ENCODE measurements at regions not wholly inside any gene's neighbourhood (a gene's known extent, or its start where the extent isn't known, plus 50 kb on each side); places are given as distances from the start of the nearest gene placed in this dataset.

DNA sequence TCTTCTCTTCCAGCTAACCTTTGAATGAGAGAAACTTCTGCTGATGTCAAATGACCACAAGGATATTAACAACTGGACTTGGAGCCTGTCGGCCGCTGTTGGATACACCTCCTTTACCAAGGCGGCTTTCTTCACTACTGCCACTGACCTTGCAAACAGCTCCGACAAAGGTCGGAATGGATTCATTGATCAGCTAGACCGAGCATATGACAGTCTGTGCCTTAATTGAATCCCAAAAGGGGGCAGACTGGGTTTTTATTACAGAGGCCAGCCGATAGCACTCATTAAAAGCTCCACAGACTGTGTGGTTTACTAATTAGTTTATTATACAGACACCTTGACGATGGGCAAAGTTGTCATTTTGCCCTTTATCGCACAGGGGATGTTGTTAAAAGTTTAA lies 394.5 kb downstream of the RERGL start:
- TF ChIP-seq TAF1 (IDR thresholded peaks at IDR 0.05; ENCODE audit: borderline replicate concordance, low read depth, low read length): no peak
- no peak for TF ChIP-seq POLR2AphosphoS5 (IDR thresholded peaks at IDR 0.05; ENCODE audit: low read depth, low read length)
- DNase-seq (ENCODE audit: insufficient read length) (no peak), FAIRE-seq (no peak)

DNA sequence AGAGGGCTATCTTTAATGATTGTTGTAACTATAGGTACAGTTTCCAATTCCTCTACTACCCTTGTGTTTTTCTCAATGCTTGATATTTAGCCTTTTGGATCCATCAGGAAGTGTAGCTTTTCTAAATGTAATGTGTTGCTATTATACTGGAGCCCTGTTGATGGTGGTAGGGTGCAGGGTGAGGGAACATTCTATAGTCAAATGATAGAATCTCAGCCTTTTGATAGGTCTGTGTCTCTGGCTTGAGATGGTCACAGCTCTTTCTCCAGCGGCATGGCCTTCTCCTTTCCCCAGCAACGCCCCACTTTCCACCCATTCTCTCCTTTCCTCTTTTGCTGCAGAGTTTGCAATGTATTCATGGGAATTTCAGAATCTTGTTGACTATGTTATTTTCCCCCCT lies 398.6 kb downstream of the RERGL start:
- DNase-seq (ENCODE audit: insufficient read length) (no peak), FAIRE-seq (no peak)
- TF ChIP-seq POLR2A (IDR thresholded peaks at IDR 0.05; ENCODE audit: low read depth, low read length) (no peak), TAF1 (IDR thresholded peaks at IDR 0.05; ENCODE audit: borderline replicate concordance, low read depth, low read length) (no peak), POLR2AphosphoS5 (IDR thresholded peaks at IDR 0.05; ENCODE audit: low read depth, low read length) (no peak)

DNA sequence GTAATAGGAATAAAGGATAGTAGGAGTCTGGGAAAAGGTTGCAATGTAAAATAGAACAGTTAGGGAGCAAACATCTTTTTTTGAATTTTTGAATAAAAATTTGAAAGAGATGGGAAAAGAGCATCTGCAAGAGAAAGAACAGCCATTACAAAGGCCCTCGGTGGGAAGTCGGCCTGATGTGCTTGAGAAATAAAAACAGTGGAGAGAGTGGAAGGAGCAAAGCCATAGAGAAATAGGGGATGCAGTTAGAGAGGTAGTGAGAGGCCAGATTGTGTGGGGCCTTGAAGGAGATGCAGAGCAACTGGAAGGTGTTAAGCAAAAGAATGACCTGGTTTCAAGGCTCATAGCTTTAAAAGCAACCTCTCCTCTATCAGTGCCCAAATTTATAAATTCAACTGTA lies 409.8 kb downstream of the RERGL start:
- no peak for FAIRE-seq
- TF ChIP-seq TAF1 (IDR thresholded peaks at IDR 0.05; ENCODE audit: borderline replicate concordance, low read depth, low read length): no peak
- no peak for DNase-seq (ENCODE audit: insufficient read length)

DNA sequence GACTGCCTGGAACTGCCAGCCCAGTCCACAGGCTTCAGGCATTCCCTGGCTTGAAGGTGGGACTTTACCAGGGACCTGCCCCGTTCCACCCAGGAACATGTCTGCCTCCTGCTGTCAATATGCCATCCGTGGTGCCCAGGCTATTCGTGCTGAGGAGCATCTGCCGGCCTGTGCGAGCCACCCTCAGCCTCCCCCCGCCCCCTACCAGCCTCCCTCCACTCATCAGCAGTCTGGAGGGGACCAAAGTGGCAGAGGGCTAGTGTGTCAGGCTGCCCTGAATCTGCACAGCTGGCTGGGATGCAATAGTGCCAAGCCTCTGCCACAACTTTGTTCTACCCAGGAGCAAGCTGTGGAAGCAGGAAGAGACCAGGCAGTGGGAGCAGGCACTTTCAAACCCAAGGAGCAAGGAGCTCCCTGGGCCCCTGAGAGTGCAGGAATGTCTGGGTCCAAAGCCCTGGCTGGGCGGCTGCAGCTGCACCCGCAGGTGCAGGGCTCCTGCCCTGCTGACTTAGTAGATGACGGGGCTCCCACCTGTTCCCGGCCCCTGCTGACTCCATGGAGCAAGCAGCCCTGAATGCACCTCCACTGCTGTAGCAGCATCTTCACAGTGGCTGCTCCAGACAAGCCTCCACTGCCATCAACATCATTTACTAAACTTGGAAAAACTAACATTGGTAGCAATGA lies 423.2 kb downstream of the RERGL start:
- DNase-seq (ENCODE audit: insufficient read length): no peak
- no peak for FAIRE-seq
- no peak for TF ChIP-seq TAF1 (IDR thresholded peaks at IDR 0.05; ENCODE audit: borderline replicate concordance, low read depth, low read length)
- no peak for TF ChIP-seq POLR2AphosphoS5 (IDR thresholded peaks at IDR 0.05; ENCODE audit: low read depth, low read length)
- no peak for TF ChIP-seq POLR2A (IDR thresholded peaks at IDR 0.05; ENCODE audit: low read depth, low read length)

DNA sequence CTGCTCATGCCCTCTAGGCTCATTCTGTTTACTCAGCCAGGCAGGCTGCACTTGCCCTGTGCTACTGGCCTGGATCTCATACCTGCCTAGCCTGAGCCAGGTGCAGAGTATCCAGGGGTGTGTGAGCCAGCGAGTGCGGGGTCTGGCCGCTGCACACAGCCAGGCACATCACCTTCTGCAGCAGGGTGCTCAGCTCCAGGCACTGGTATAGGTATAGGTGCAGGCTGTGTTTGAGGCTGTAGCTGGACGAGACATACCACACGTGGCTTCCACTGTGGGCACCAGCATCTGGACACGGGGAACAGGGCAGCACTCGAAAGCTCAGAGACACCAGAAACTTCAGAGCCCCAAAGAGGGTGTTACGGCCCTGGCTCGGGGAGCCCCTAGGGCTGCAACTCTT lies 424.2 kb downstream of the RERGL start:
- no peak for TF ChIP-seq TAF1 (IDR thresholded peaks at IDR 0.05; ENCODE audit: borderline replicate concordance, low read depth, low read length)
- no peak for TF ChIP-seq POLR2A (IDR thresholded peaks at IDR 0.05; ENCODE audit: low read depth, low read length)
- FAIRE-seq (no peak), DNase-seq (ENCODE audit: insufficient read length) (no peak)

DNA sequence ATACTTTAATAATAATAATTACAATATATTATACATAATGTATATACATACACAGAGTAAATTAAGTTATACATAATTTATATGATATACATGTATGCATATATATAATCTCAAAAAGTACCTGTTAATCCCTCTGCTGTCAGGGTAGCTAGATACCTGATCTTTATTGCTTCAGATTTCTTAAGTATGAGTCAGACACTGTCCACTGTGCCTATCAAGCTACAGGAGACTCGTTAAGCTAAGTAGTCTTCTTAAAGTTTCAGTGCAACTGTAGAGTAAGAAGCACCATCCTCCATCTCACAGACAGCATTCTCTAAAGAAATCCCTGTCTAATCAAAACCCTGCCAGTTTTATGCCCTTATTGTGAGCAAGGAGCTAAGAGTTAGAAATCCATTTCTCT lies 428.7 kb downstream of the RERGL start:
- TF ChIP-seq POLR2AphosphoS5 (IDR thresholded peaks at IDR 0.05; ENCODE audit: low read depth, low read length): no peak
- no peak for TF ChIP-seq TAF1 (IDR thresholded peaks at IDR 0.05; ENCODE audit: borderline replicate concordance, low read depth, low read length)
- TF ChIP-seq POLR2A (IDR thresholded peaks at IDR 0.05; ENCODE audit: low read depth, low read length): no peak
- FAIRE-seq (no peak), DNase-seq (ENCODE audit: insufficient read length) (no peak)

DNA sequence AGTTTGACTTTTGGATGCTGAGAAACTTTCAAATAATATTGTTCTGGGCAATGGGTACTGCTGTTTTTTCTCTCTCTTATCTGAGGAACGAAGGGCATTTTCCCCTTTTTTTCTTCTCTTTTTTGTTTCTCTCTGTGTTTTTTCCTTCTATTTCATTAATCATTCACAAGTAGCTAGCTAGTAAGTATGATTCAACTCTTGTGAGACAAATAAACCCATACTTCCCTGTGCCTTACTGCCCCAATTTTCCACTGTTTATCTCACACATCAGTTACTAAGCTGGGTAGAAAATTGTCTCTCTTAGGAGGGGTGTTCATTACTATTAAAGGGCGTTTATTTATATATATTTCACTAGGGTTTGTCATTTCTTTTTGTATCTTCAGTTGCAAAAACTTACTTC lies 437.6 kb downstream of the RERGL start:
- TF ChIP-seq POLR2AphosphoS5 (IDR thresholded peaks at IDR 0.05; ENCODE audit: low read depth, low read length) (no peak), TAF1 (IDR thresholded peaks at IDR 0.05; ENCODE audit: borderline replicate concordance, low read depth, low read length) (no peak), POLR2A (IDR thresholded peaks at IDR 0.05; ENCODE audit: low read depth, low read length) (no peak)
- DNase-seq (ENCODE audit: insufficient read length) (no peak), FAIRE-seq (no peak)

DNA sequence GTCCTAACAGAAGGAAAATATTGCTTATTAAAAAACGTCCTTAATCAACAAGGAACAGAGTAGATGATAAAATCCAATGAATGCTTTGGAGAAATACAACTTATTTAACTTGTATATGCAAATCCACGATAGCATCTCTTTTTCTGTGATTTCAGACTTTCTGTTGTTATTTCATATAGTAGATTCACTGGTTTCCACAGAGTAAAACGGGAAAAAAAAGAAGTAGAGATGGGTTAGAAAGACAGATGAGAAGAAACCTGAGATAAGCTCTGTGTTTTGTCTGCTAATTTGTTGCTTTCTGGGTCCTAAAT lies 447.7 kb downstream of the RERGL start:
- no peak for FAIRE-seq
- no peak for TF ChIP-seq POLR2A (IDR thresholded peaks at IDR 0.05; ENCODE audit: low read depth, low read length)
- no peak for TF ChIP-seq TAF1 (IDR thresholded peaks at IDR 0.05; ENCODE audit: borderline replicate concordance, low read depth, low read length)
- TF ChIP-seq POLR2AphosphoS5 (IDR thresholded peaks at IDR 0.05; ENCODE audit: low read depth, low read length): no peak

DNA sequence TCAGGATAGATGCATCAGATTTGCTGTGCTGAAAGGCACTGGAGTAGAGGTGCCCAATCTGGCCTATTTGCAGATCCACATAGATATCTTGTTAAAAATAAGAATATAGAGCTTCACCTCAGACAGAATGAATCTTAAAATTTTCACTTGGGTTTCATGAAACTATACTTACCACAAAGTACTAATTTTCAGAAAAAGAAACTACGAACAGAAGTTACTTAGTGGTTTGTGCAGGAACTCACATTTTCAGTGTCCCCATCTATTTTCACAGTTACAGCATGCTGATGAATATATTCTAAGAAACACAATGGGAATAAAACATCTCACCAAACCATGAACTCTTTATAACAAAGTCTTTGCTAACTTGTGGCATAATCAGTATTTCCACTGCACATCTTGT lies 449.4 kb downstream of the RERGL start:
- no peak for FAIRE-seq
- TF ChIP-seq POLR2A (IDR thresholded peaks at IDR 0.05; ENCODE audit: low read depth, low read length): no peak
- DNase-seq (ENCODE audit: insufficient read length): no peak

More for the DNA sequence above, 447.7 kb downstream of the RERGL start:
- DNase-seq (ENCODE audit: insufficient read length): no peak

DNA sequence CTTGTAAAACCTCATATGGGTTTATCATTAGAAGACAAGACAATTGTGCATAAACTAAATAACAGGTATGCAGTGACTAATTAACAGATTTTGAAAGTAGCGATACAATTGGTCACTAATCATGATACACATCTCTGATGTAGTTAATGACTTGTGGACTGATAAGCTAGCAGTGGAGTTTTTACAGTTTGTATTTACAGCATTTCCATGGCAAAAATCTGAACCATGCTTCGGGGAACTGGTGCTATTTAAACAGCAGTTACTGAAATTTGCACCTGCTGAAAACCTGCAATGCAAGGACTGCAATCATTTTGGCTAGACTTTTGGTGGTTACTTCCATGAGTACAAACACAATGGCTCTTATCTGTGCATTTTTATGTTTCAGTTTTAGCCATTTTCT lies 471.2 kb downstream of the RERGL start:
- DNase-seq (ENCODE audit: insufficient read length) (no peak), FAIRE-seq (no peak)
- TF ChIP-seq POLR2A (IDR thresholded peaks at IDR 0.05; ENCODE audit: low read depth, low read length): no peak
- no peak for TF ChIP-seq POLR2AphosphoS5 (IDR thresholded peaks at IDR 0.05; ENCODE audit: low read depth, low read length)
- TF ChIP-seq TAF1 (IDR thresholded peaks at IDR 0.05; ENCODE audit: borderline replicate concordance, low read depth, low read length): no peak

DNA sequence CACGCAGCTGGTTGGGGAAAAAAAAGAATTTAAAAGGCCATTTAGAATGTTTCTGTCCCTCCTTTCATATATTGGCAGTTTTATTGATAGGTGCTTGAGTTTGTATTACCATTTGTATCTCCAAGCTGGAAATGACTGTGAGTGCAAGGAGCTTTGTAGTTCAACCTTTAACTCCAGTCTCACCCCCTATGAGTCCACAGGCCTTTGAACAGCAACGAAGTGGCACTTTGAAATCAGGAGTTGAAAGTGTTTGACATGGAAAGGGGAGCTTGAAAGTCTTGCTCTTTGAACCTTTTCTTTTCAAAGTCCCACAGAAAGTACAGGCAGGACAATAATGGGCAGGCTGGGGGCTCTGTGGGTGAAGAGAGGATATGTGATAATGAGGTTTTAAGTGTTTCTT lies 480.3 kb downstream of the RERGL start:
- no peak for TF ChIP-seq TAF1 (IDR thresholded peaks at IDR 0.05; ENCODE audit: borderline replicate concordance, low read depth, low read length)
- no peak for TF ChIP-seq POLR2A (IDR thresholded peaks at IDR 0.05; ENCODE audit: low read depth, low read length)
- TF ChIP-seq POLR2AphosphoS5 (IDR thresholded peaks at IDR 0.05; ENCODE audit: low read depth, low read length): no peak
- DNase-seq (ENCODE audit: insufficient read length) (no peak), FAIRE-seq (no peak)

DNA sequence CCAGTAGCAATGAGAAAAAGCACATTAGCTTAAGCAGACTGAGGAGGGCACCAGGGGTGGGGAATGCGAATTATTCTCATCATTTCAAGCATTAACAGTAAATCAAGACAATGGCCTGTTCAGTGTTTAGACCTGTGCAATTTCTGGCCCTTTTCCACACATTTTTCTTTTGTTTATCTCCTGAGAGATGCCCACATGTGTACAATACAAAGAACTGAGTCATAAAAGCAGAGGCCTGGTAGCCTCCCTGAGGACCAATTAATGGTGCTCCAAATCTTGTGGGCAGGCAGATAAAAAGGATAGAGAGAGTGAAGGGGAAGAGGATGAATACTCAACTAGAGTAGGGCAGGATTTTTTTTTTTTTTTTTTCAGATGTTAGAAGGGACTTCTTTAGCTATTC lies 480.8 kb downstream of the RERGL start:
- no peak for DNase-seq (ENCODE audit: insufficient read length)
- FAIRE-seq: no peak
- TF ChIP-seq TAF1 (IDR thresholded peaks at IDR 0.05; ENCODE audit: borderline replicate concordance, low read depth, low read length): no peak
- no peak for TF ChIP-seq POLR2A (IDR thresholded peaks at IDR 0.05; ENCODE audit: low read depth, low read length)
- no peak for TF ChIP-seq POLR2AphosphoS5 (IDR thresholded peaks at IDR 0.05; ENCODE audit: low read depth, low read length)

DNA sequence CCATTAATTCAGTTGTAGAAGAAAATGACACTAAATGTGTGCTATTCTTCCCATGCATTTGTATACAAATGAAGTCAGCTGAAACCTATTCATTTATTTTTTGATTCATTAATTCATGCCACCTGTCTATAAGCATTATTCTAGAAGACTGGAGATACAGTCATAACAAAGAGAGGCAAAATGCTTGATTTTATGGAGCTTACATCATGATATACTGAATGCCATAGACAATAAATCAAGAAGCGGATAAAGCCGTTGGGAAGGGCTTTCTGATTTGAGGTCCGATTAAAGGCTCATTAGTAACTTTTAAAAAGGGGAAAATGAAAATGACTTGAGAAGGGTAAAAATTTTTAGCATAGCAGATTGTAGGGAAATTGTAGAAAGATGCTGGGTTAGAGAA lies 494.9 kb downstream of the RERGL start:
- DNase-seq (ENCODE audit: insufficient read length): no peak
- no peak for TF ChIP-seq POLR2A (IDR thresholded peaks at IDR 0.05; ENCODE audit: low read depth, low read length)
- no peak for TF ChIP-seq TAF1 (IDR thresholded peaks at IDR 0.05; ENCODE audit: borderline replicate concordance, low read depth, low read length)
- TF ChIP-seq POLR2AphosphoS5 (IDR thresholded peaks at IDR 0.05; ENCODE audit: low read depth, low read length): no peak
- no peak for FAIRE-seq

All from GM12892 (cell line).